Osteocyte (in vitro differentiated cells): ENCODE measurements at regions not wholly inside any gene's neighbourhood (a gene's known extent, or its start where the extent isn't known, plus 50 kb on each side); places are given as distances from the start of the nearest gene placed in this dataset.

Experiments
- DNase-seq: peaks from one replicate; pipeline ENCODE4 v3.0.0; 2021; ENCODE audit warnings: mixed read lengths; ENCODE audit not compliant: unreplicated experiment; ENCODE audit errors: extremely low spot score
- H3K27ac Mint-ChIP-seq: one replicate; pipeline ENCODE4 v1.8.0; 2021; ENCODE audit warnings: mild to moderate bottlenecking, mixed read lengths; ENCODE audit not compliant: unreplicated experiment
- H3K27me3 Mint-ChIP-seq: one replicate; pipeline ENCODE4 v1.8.0; 2021; ENCODE audit warnings: mixed read lengths; ENCODE audit not compliant: unreplicated experiment
- H3K36me3 Mint-ChIP-seq: one replicate; pipeline ENCODE4 v1.8.0; 2021; ENCODE audit warnings: mixed read lengths; ENCODE audit not compliant: unreplicated experiment
- H3K4me1 Mint-ChIP-seq: one replicate; pipeline ENCODE4 v1.8.0; 2021; ENCODE audit warnings: mixed read lengths; ENCODE audit not compliant: unreplicated experiment
- H3K4me3 Mint-ChIP-seq: one replicate; pipeline ENCODE4 v1.8.0; 2021; ENCODE audit warnings: mild to moderate bottlenecking, moderate library complexity, mixed read lengths; ENCODE audit not compliant: unreplicated experiment
- H3K9me3 Mint-ChIP-seq: one replicate; pipeline ENCODE4 v1.8.0; 2021; ENCODE audit warnings: mixed read lengths; ENCODE audit not compliant: unreplicated experiment
- CTCF ChIP-seq: fragments of 200-600 bp; sonication (generic); IDR thresholded peaks from 2 replicates; pipeline ENCODE4 v1.5.0; 2021; ENCODE audit warnings: antibody characterized with exemption, mild to moderate bottlenecking, moderate library complexity

- Mint-ChIP-seq H3K4me3 (no peak overlapping the region), H3K27me3 (no peaks in the 10 kb centered on the region), H3K4me1 (peaks cover 26% of the 10 kb centered on the region), H3K9me3 (no peaks in the 10 kb centered on the region), H3K36me3 (peaks cover 2% of the 10 kb centered on the region), H3K27ac (no peak overlapping the region)
- DNase-seq = no peak
- no peak for TF ChIP-seq CTCF
Observed at GRCh38 chr17:31588512-31588911, 197.0 kb downstream of the RAB11FIP4 start.

- no peak overlapping the region for H3K4me3 Mint-ChIP-seq
- H3K27me3 Mint-ChIP-seq = no peaks in the 10 kb centered on the region
- H3K27ac Mint-ChIP-seq = no peak overlapping the region
- peaks cover 26% of the 10 kb centered on the region for H3K4me1 Mint-ChIP-seq
- H3K9me3 Mint-ChIP-seq = no peaks in the 10 kb centered on the region
- peaks cover 2% of the 10 kb centered on the region for H3K36me3 Mint-ChIP-seq
- DNase-seq = no peak
- no peak for TF ChIP-seq CTCF
Observed at GRCh38 chr17:31588034-31588433, 196.6 kb downstream of the RAB11FIP4 start.
